ENCODE measurements at regions not wholly inside any gene's neighbourhood (a gene's known extent, or its start where the extent isn't known, plus 50 kb on each side); places are given as distances from the start of the nearest gene placed in this dataset.
A peak's percentile ranks its signal among the peaks of the same experiment; 100 is the strongest.

DNA sequence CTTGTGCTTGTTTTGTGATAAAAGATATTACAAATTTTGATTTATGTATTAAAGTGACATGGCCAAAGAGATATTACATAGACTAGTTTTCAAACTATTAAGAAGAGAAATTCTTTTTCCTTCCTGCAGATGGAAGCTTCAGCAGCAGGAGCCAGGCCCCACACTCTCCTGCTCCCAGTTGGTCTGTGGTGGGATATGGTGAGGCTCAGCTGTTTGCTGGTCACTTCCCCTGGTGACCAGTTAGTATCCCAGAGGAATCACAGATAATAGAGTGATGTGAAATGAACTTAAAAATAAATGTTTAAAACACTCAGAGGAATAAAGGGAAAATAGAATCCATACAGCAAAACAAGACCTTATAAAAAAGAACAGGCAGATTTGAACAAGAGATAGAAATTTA lies 154.7 kb downstream of the KTN1 start:
- intact Hi-C loops (cut with DNase I) = no loop called here
- no peak for DNase-seq

DNA sequence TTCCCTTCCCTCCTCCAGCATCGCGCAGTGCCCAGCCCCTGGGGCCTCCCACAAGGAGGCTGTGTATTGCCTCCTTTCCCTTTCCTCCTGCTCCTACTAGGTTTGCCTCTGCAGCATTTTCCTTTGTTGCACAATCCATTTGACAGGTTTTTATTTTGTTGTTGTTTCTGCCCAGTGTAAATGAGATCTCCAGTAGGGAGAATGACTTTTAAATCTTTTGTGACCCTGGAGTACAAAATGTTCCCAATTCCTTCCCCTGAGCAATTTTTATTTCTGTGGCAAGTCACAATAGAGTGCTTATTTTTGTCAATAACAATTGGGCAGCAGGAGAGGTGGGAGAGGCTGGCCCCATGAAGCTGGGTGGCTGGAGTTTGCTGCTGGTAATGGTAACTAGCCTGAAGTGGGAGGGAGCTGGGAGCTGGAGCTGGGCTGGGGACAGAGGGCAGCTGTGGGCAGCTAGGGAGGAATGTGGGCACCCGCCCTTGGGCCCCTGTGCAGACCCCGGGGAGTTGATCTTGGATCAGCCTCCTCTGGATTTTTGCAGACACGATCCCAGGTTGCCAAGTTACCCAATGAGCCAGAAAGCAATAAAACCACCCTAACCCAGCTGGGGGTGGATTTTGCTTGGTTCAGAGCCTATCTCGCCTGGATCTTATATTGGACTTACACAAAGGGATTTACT lies 160.1 kb downstream of the KTN1 start:
- intact Hi-C loops (cut with DNase I) = no loop called here
- peak in 1 of 42 donors; percentile 2 for DNase-seq

DNA sequence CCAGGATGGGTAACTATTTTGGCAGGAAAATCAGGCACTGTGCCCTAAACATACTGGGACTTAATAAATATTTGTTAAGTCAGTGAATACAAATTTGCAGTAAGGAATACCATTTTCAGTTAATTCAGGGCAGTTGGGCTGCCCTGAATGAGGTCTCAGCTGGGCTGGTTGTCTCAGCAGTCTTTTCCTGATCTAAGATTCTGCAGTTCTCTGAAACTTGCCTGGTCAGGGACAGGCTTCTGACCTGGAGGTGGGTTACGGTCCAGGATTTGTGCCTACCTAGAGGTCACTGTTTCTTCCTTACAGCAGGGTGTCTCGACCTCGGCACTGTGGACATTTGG lies 160.6 kb downstream of the KTN1 start:
- no peak for DNase-seq
- intact Hi-C loops (cut with DNase I) = no loop called here

DNA sequence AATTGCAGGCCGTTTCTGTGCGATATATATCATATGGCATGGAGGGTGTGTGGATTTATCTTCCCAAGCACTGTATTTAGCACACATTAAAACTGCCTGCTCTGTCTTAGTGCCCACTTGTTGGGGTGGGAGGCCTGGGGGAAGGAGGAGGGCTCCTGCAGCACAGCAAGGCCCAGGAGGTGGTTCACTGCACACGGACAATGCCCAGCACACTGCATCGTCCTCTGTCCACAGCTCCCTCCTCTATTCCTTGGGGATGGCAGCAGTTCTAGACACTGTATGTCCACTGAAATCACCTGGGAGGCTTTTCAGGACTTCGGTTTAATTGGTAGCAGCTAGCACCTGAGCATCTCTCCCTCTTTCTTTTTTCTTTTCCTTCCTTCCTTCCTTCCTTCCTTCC lies 161.2 kb downstream of the KTN1 start:
- intact Hi-C loops (cut with DNase I) = no loop called here
- DNase-seq = no peak

DNA sequence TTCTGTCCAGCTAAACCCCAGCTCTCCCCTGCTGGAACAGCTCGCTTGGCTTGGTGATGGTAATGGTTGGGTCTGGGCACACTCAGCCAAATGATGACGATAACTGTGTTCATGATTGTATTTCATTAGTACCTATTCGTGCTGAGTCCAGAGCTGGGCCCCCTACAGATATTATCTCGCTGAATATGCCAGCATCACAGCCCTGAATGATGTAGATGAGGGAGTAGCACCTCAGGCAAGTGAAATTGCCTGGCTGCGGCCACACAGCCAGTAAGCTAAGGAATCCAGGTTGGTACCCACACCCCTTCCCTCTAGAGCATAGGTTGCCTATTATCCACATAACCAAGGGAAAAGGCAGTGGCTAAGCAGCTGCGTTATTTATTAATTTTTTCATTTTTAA lies 163.5 kb downstream of the KTN1 start:
- no peak for DNase-seq
- intact Hi-C loops (cut with DNase I) = no loop called here

DNA sequence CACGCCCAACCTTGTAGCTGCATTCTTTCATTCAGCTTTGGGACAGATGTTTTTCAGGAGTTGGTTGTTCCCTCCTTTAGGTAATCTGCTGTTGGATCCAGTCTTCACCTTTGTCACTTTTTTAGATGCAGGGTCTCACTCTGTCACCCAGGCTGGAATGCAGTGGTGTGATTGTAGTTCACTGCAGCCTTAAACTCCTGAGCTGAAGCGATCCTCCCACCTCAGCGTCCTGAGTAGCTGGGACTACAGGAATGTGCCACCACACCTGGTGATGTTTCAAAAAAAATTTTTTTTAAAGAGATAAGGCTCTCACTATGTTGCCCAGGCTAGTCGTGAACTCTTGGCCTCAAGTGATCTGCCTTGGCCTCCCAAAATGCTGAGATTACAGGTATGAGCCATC lies 164.3 kb downstream of the KTN1 start:
- DNase-seq = no peak
- intact Hi-C loops (cut with DNase I) = no loop called here

DNA sequence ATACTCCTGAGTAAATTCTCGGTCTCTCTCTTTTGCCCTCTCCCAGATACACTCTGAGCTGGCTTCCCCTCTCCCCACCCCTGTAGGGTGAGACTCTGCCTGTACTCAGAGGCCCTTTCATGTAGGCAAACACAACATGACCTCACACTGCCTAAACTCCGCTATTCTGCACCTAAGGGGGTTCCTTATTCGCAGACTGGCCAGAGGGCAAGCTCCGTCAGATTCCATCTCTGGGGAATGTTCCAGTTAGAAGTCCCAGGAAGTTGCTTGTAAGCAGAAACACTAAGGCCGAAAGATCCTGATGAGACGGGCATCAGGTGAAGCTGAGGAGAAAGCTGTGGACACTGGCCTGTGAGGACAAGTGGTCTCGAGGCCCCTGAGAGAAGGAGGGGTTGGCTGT lies 165.9 kb downstream of the KTN1 start:
- DNase-seq = no peak
- intact Hi-C loops (cut with DNase I) = no loop called here

DNA sequence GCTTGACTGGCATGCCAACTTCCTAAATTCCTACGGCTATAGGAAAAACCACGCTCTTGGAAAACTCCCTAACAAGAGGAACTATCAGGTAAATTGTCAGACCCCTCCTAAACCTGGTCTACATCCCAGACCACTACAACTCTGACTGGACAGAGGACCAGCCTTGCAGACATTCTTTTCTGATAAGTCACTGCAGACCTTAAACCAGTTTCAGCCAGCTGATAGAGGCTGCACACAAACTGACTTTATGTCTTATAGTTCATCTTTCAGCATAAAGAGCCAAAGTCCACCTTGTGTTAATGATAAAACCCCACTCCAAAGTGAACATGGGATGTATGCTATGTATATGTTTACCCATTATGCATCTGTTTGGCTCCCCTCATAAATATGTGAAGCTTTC lies 166.6 kb downstream of the KTN1 start:
- intact Hi-C loops (cut with DNase I) = no loop called here
- DNase-seq = no peak

DNA sequence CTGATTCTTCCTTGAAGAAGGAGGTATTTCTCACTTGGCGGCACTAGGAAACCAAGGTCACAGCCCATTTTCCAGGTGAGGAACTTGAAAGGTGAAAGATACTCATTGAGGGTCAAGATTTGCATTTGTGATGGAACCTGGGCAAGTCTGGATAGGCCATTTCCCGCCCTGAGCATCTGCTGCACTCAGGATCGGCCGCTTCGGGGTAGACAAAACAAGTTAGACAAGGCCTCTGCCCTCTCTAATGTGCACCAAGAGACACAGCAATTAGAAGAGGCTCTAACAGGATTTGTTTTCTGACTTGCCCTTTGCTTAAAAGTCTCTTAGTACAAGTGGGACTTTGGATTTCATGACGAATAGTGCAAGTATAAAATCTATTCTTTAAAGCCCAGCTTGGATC lies 167.2 kb downstream of the KTN1 start:
- DNase-seq = no peak
- intact Hi-C loops (cut with DNase I) = no loop called here

DNA sequence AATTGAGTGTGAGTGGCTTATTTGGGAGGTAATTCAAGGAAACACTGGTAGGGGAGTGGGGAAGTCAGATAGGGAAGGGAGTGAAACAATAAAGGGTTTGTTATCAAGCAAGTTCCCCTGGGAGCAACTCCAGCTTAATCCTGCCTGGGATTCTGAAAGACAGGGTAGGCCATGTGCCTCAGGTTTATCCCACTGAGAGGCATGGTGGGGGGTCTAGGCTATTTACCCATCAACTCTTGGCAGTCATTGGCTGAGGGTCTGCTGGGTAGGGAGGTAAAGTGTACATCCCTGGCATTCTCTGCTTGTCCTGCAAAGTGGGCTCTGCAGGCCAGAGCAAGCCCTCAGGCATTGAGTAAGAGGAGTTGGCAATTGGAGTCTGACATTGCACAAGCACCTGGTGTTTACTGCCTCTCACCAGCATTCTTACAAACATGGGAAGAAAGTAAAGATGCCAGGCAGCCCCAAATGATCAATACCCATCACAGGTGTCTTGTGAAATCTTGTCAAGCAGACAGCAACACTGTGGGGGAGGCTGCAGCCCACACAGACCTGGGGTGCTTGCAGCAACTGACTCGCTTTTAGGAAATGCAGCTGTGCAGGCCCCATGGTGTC lies 169.3 kb downstream of the KTN1 start:
- peak in 22 of 42 donors; percentile 10 to 59 (median 30) for DNase-seq
- intact Hi-C loops (cut with DNase I) = no loop called here

DNA sequence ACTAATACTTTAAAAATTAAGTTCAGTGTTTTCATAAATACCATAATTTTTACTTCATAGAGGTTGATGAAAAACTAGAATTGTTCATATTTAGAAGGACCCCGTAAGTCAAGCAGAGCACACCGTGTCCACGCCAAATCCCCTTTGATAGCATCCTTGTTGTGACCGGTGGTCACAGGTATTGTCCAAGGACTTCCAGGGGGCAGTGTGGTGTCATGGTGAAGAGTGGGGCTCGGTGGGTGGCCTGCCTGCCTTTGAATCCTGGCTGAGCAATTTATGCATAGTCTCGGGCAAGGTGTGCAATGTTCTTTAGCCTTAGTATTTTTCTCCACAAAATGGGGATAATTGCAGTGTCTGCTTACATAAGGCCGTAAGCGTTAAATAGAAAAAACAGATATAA lies 169.9 kb downstream of the KTN1 start:
- intact Hi-C loops (cut with DNase I) = no loop called here
- DNase-seq = no peak

DNA sequence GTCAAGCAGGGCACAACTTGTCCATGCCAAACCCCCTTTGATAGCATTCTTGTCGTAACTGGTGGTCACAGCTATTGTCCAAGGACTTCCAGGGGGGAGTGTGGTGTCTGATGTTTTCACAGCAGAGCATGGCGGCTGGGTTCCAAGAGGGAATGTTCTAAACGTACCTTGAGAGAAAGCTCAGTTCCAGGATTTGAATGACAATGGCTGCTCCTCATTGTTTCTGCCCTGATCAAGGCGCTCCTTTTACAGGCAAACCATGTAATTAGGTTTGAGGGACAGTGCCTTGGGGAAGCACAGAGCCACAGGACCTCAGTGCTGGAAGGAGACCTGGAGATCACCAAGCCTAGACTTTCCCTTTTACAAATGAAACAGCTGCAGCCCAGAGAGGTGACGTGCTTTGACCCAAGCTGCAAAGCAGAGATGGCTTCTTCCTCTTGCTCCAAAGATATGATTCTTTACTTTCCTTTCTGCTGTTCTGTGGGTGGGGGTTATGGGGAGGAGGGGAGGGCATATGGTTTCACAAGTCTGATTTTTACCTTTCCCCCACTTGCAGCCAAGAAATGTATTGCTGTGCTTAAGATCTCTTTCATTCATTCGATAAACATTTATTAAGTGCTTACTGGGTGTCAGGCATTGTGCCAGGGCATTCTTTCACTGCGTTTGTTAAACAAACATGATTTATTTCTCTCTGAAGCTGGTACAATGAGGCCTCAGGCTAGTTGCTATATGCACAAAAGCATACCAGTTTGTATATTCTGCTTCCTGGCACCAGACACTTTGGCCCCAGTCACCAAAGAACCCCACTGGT lies 172.8 kb downstream of the KTN1 start:
- intact Hi-C loops (cut with DNase I) = no loop called here
- DNase-seq = no peak

DNA sequence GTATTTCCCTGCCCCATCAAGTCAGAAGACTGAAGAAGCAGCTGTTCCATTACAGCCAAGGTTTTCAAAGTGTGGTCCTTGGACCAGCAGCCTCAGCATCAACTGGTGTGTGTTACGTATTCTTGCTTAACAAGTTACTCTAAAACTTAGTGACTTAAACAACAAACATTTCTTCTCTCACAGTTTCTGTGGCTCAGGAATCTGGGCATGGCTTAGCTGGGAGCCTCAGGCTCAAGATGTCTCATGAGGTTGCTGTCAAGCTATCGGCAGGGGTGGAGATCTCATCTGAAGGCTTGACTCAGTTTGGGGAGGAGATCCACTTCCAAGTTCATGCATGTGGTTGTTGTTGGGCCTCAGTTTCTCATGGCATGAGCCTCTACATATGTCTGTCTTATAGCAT lies 174.5 kb downstream of the KTN1 start:
- intact Hi-C loops (cut with DNase I) = no loop called here
- DNase-seq = no peak

DNA sequence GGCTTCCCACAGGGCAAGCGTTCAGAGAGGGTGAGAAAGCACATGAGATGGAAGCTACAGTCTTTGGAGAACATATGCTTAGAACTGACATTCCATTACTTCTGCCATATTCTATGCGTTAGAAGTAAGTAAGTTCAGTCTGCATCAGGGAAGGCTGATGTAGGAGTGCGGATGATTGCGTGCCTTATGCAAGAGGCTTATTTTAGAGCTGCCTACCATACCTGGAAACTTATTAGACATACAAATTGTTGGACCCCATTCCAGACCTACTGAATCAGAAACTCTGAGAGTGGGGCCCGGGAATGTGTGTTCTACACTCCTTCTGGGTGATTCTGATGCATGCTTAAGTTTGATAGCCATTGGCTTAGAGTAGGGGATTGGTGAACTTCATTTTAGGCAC lies 174.9 kb downstream of the KTN1 start:
- intact Hi-C loops (cut with DNase I) = no loop called here
- DNase-seq = no peak

DNA sequence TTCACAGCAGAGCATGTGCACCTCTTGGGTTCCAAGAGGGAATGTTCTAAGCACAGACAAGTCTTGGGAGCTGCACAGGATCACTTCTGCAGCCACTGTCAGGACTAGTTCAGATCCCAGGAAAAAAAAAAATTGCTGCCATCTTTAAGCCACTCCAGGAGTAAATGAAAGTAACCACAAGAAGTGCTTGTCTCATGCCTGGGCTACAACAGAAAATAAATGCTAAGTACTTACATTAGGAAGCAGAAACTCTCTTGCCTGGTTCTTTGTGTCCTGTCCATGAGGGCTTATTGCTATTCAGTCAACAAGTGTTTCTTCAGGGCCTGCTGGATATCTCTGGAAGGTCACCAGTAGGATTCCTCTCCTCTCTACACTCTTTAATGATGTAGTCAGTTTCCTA lies 176.1 kb downstream of the KTN1 start:
- no peak for DNase-seq
- intact Hi-C loops (cut with DNase I) = no loop called here

DNA sequence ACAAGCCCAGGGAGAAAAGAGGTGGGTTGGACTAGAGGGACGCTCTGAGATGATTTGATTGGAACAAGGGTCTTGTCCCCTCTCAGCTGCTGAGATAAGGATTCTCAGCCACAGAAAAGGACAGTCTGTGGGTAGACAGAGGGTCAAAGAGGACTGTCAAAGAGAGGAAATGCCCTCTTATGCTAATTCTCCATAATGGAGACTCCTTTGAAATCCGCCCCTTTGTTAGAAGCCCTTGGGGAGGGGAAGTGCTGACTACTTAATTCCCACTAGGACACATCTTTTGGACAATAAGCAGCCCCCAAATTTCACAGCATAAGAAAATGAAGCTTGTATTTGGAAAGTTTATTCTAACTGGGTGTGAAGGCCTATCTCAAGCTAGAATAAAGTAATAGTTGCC lies 176.6 kb downstream of the KTN1 start:
- intact Hi-C loops (cut with DNase I) = no loop called here
- no peak for DNase-seq

DNA sequence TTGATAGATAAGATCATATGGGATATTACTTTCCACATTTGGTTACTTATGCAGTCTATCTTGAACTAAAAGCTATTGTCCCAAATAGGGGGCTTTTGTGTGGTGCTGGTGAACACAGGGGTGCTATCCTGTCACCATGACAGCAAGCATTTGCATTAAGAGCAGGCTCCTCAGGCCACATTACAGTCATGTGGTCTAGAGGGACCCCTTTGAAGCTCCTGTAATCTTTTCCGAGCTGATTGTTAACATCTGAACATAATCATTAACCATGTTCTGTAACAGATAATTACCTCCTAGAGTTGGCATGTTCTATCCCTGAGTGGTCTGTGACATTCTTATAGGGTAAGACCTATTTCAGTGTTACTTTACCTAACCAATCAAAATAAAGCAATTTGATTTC lies 178.8 kb downstream of the KTN1 start:
- intact Hi-C loops (cut with DNase I) = no loop called here
- DNase-seq = no peak

DNA sequence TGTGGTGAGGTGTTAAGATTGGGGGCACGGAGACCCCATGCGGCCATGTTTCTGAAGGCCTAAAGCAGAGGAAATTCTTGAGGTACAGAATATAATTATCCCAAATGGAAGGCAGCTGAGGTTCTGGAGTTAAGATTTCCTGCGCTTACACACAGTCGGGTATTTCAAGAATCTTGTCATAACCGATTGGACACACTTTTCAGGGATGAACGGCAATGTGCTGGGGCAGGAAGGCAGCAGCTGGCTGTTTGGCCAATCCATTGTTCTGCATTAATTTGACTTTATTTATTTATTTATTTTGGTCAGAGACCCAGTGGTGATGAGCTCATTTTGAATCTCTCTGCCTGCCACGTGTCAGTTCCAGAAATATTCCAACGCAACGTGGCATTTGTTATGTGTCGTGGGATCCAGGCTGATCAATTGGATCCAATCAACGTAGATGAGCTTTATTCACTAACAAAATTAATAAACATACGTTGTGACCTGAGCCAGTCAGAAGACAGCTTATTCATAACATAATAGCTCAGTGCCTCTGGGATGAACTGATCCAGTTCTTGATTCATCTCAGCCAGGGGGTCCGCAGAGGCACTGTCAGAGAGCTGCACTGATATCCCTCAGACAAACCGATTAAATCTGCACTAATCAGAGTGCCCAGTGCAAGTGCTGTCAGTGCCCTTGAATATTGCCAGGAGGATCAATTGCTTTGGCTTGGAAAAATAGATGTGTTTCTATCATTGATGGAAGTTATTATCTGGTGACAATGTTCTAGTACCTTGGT lies 181.0 kb downstream of the KTN1 start:
- intact Hi-C loops (cut with DNase I) = no loop called here
- DNase-seq = no peak

DNA sequence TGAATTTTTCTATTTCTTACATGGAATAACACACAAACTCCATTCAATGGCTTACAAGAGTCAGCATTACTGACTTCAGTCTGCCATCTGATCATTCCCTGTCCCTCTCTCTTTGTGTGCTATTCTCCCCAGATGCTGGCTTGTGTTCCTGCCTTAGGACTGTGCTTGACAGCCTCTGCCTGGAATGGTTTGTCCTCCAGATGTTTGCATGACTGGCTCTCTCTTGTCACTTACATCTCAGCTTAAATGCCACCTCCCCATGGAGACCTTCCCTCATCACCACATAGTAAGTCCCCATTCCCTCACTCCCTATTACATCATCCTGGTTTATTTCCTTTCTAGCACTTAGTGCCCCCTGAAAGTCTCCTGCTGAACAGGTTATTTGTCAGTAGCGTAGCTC lies 181.6 kb downstream of the KTN1 start:
- intact Hi-C loops (cut with DNase I) = no loop called here
- DNase-seq = no peak

DNA sequence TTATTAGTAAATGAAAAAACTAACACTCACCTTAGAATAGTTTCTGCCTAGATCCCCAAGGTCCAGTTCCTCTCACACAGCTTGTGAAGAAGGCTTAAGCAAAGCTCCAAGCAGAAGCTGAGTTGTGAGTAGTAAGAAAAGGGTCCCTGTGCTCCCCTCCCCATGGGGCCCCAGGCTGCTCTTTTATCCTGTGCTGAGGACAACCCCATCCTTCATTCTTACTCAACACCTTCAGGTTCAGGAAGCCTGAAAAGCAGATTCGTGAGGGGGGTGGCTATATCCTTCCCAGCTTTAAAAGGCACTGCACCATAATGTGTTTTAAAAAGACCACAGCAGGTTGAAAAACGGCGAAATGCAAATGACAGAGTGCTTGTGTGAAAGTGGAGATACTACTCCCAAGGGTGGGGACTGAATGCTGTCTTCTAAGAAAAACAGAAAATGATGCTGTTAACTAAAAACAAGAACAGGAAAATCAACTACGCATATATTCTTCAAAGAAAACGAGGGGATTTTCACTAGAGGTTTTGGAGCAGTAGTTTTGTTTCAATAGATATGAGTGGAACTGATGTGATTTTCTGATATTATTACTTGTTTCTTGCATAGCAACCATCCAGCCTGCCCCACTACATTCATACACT lies 182.7 kb downstream of the KTN1 start:
- DNase-seq = no peak
- intact Hi-C loops (cut with DNase I) = no loop called here

Measured in head of caudate nucleus (tissue), 42 donors.